GM12878 (cell line): ENCODE measurements at regions not wholly inside any gene's neighbourhood (a gene's known extent, or its start where the extent isn't known, plus 50 kb on each side); places are given as distances from the start of the nearest gene placed in this dataset.

ENCODE experiments used
- CREB1 ChIP-seq: IDR thresholded peaks from 2 replicates; pipeline ENCODE4 v1.6.1; 2012; ENCODE audit warnings: low read depth, mild to moderate bottlenecking, inconsistent platforms
- EP300 ChIP-seq, 2 experiments: fragments of 150-350 bp in 1 of 2; IDR thresholded peaks; 2 replicates each; pipeline ENCODE4 v1.6.1; 2011 to 2012; ENCODE audit warnings: low read depth in 2 of 2, low read length in 2 of 2, borderline replicate concordance in 1 of 2, improper control_type of control experiment in 1 of 2, inconsistent platforms in 1 of 2; ENCODE audit not compliant: control insufficient read depth in 1 of 2
- EZH2 ChIP-seq: IDR thresholded peaks from 2 replicates; pipeline ENCODE4 v1.6.1; 2012; ENCODE audit warnings: low read depth, mild to moderate bottlenecking, control low read depth, inconsistent platforms, low read length, borderline replicate concordance; ENCODE audit not compliant: control insufficient read depth
- POLR2AphosphoS5 ChIP-seq: IDR thresholded peaks from 2 replicates; pipeline ENCODE4 v1.6.1; 2011; ENCODE audit warnings: mild to moderate bottlenecking, low read length, inconsistent platforms
- SMARCA5 ChIP-seq: fragments of 450-650 bp; IDR thresholded peaks from 2 replicates; pipeline ENCODE4 v1.6.1; 2017; ENCODE audit warnings: mild to moderate bottlenecking
- TAF1 ChIP-seq: IDR thresholded peaks from 2 replicates; pipeline ENCODE4 v1.6.1; 2011; ENCODE audit warnings: mild to moderate bottlenecking, low read depth, low read length, borderline replicate concordance
- TCF12 ChIP-seq: IDR thresholded peaks from 2 replicates; pipeline ENCODE4 v1.6.1; 2011; ENCODE audit warnings: low read depth, mild to moderate bottlenecking, low read length
- TCF3 ChIP-seq: IDR thresholded peaks from 2 replicates; pipeline ENCODE4 v1.6.1; 2012; ENCODE audit warnings: low read depth, mild to moderate bottlenecking, low read length, borderline replicate concordance; ENCODE audit not compliant: insufficient read depth
- TF ChIP-seq, protein P1 (sequence below), 3 experiments: IDR thresholded peaks in 2 of 3; conservative IDR thresholded peaks in 1 of 3; 2 replicates each; pipeline ENCODE4 v1.5.1; 2011; ENCODE audit warnings: low read depth in 3 of 3, low read length in 3 of 3, mild to moderate bottlenecking in 3 of 3, control low read depth in 2 of 3, moderate library complexity in 2 of 3, inconsistent platforms in 1 of 3, mixed read lengths in 1 of 3; ENCODE audit not compliant: control insufficient read depth in 2 of 3, insufficient read depth in 1 of 3; ENCODE audit errors: extremely low read depth in 1 of 3
- TF ChIP-seq, protein P2 (sequence below): fragments of 450-650 bp; IDR thresholded peaks from 2 replicates; pipeline ENCODE4 v1.6.1; 2017; ENCODE audit warnings: mild to moderate bottlenecking

- TF ChIP-seq, protein P1, sequence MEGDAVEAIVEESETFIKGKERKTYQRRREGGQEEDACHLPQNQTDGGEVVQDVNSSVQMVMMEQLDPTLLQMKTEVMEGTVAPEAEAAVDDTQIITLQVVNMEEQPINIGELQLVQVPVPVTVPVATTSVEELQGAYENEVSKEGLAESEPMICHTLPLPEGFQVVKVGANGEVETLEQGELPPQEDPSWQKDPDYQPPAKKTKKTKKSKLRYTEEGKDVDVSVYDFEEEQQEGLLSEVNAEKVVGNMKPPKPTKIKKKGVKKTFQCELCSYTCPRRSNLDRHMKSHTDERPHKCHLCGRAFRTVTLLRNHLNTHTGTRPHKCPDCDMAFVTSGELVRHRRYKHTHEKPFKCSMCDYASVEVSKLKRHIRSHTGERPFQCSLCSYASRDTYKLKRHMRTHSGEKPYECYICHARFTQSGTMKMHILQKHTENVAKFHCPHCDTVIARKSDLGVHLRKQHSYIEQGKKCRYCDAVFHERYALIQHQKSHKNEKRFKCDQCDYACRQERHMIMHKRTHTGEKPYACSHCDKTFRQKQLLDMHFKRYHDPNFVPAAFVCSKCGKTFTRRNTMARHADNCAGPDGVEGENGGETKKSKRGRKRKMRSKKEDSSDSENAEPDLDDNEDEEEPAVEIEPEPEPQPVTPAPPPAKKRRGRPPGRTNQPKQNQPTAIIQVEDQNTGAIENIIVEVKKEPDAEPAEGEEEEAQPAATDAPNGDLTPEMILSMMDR (IDR thresholded peaks at IDR 0.05 in 2 of 3, conservative IDR thresholded peaks at IDR 0.05 in 1 of 3; ENCODE audit: control insufficient read depth in 2 of 3, extremely low read depth in 1 of 3, insufficient read depth in 1 of 3, low read depth in 3 of 3, low read length in 3 of 3): no peak
- TF ChIP-seq EZH2: no peak
- TF ChIP-seq SMARCA5: no peak
- no peak for TF ChIP-seq TCF3
- TF ChIP-seq, protein P2, sequence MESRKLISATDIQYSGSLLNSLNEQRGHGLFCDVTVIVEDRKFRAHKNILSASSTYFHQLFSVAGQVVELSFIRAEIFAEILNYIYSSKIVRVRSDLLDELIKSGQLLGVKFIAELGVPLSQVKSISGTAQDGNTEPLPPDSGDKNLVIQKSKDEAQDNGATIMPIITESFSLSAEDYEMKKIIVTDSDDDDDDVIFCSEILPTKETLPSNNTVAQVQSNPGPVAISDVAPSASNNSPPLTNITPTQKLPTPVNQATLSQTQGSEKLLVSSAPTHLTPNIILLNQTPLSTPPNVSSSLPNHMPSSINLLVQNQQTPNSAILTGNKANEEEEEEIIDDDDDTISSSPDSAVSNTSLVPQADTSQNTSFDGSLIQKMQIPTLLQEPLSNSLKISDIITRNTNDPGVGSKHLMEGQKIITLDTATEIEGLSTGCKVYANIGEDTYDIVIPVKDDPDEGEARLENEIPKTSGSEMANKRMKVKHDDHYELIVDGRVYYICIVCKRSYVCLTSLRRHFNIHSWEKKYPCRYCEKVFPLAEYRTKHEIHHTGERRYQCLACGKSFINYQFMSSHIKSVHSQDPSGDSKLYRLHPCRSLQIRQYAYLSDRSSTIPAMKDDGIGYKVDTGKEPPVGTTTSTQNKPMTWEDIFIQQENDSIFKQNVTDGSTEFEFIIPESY: no peak
- no peak for TF ChIP-seq TCF12
- no peak for TF ChIP-seq TAF1
- TF ChIP-seq POLR2AphosphoS5: no peak
- TF ChIP-seq CREB1: no peak
- TF ChIP-seq EP300 (IDR thresholded peaks at IDR 0.05; ENCODE audit: borderline replicate concordance in 1 of 2, control insufficient read depth in 1 of 2, low read depth in 2 of 2, low read length in 2 of 2): no peak
Measured at GRCh38 chr18:72444798-72445155, 99.4 kb downstream of the CBLN2 start.
